NOMO-1 (cell line): ENCODE measurements at regions not wholly inside any gene's neighbourhood (a gene's known extent, or its start where the extent isn't known, plus 50 kb on each side); places are given as distances from the start of the nearest gene placed in this dataset.
A peak's percentile ranks its signal among the peaks of the same experiment; 100 is the strongest.
"Not testable (repeated sequence)": the region's sequence is repeated elsewhere in the genome, so short reads cannot be mapped to it uniquely, and the experiment has no call there.

ENCODE experiments used
- DNase-seq, 2 experiments: peaks; one replicate each; lab custom pipeline; 2025; ENCODE audit not compliant: unreplicated experiment in 2 of 2; lab: John Stamatoyannopoulos, UW

GRCh38 chr10:30736685-30737232 is 107.2 kb upstream of the LYZL2 start:
- DNase-seq, result peak; percentile 53 to 76

GRCh38 chr10:30734901-30735300 is 105.3 kb upstream of the LYZL2 start:
- DNase-seq, result no peak

GRCh38 chr10:30732671-30733070 is 103.1 kb upstream of the LYZL2 start:
- no peak for DNase-seq

- DNase-seq, result no peak
These were observed 102.4 kb upstream of the LYZL2 start for GRCh38 chr10:30731963-30732362.

GRCh38 chr10:30730306-30730705 is 100.8 kb upstream of the LYZL2 start:
- no peak for DNase-seq

GRCh38 chr10:30728766-30729165 is 99.2 kb upstream of the LYZL2 start:
- DNase-seq, result no peak

- no peak for DNase-seq
These were observed 98.6 kb upstream of the LYZL2 start for GRCh38 chr10:30728127-30728526.

GRCh38 chr10:30727524-30727923 is 98.0 kb upstream of the LYZL2 start:
- no peak for DNase-seq

GRCh38 chr10:30726783-30727414 is 97.3 kb upstream of the LYZL2 start:
- DNase-seq, result peak; percentile 60 to 73

- DNase-seq, result no peak
These were observed 96.1 kb upstream of the LYZL2 start for GRCh38 chr10:30725661-30726060.

- DNase-seq, result no peak
These were observed 94.7 kb upstream of the LYZL2 start for GRCh38 chr10:30724296-30724695.

- no peak for DNase-seq
These were observed 93.5 kb upstream of the LYZL2 start for GRCh38 chr10:30722956-30723620.

GRCh38 chr10:30719832-30720231 is 90.3 kb upstream of the LYZL2 start:
- no peak for DNase-seq

GRCh38 chr10:30709700-30710358 is 80.3 kb upstream of the LYZL2 start:
- no peak for DNase-seq

GRCh38 chr10:30709229-30709628 is 79.7 kb upstream of the LYZL2 start:
- no peak for DNase-seq

- no peak for DNase-seq
These were observed 78.7 kb upstream of the LYZL2 start for GRCh38 chr10:30708234-30708633.

GRCh38 chr10:30706189-30706588 is 76.6 kb upstream of the LYZL2 start:
- not testable (repeated sequence) for DNase-seq

GRCh38 chr10:30705625-30706149 is 76.1 kb upstream of the LYZL2 start:
- DNase-seq, result no peak

GRCh38 chr10:30705101-30705624 is 75.6 kb upstream of the LYZL2 start:
- DNase-seq, result no peak

GRCh38 chr10:30704601-30705100 is 75.1 kb upstream of the LYZL2 start:
- not testable (repeated sequence) for DNase-seq

- DNase-seq, result no peak
These were observed 74.6 kb upstream of the LYZL2 start for GRCh38 chr10:30704026-30704600.
